IMR-90 (cell line): ENCODE measurements at regions not wholly inside any gene's neighbourhood (a gene's known extent, or its start where the extent isn't known, plus 50 kb on each side); places are given as distances from the start of the nearest gene placed in this dataset.
A peak's percentile ranks its signal among the peaks of the same experiment; 100 is the strongest.
"Not testable (repeated sequence)": the region's sequence is repeated elsewhere in the genome, so short reads cannot be mapped to it uniquely, and the experiment has no call there.

Source experiments
- NFE2L2 ChIP-seq: fragments of 150-350 bp; IDR thresholded peaks from 2 replicates; pipeline ENCODE4 v1.6.1; 2016; ENCODE audit warnings: low read depth, mild to moderate bottlenecking, low read length
- TF ChIP-seq, protein P1 (sequence below): conservative IDR thresholded peaks from 2 replicates; pipeline ENCODE4 v1.5.1; 2012; ENCODE audit warnings: mild to moderate bottlenecking, low read depth, low read length, improper control_type of control experiment

DNA sequence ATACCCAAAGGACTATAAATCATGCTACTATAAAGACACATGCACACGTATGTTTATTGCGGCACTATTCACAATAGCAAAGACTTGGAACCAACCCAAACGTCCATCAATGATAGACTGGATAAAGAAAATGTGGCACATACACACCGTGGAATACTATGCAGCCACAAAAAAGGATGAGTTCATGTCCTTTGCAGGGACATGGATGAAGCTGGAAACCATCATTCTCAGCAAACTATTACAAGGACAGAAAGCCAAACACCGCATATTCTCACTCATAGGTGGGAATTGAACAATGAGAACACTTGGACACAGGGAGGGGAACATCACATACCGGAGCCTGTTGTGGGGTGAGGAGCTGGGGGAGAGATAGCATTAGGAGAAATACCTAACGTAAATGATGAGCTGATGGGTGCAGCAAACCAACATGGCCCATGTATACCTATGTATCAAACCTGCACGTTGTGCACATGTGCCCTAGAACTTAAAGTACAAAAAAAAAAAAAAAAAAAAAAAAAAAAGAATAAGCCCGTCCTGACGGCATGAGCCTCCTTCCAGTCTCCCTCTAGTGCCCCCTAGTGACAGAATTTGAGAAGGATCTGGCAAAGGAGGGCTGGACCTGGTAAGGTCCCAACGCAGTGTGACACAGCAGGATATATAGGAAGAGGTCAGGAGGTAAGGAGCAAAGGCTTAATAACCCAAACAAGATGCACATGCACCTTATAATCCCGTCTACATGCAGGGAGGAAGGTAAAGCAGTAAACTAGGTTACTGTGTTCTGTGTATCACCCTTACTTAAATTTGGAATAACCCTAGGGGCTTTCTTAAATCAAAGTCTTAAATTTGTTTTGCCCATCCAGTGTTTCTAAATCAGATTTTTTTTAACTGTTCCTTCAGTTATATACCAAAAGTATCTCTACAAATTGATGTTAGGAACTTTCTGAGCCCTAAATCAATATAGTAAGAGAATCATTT lies 214.8 kb downstream of the UNC5CL start:
- TF ChIP-seq, protein P1, sequence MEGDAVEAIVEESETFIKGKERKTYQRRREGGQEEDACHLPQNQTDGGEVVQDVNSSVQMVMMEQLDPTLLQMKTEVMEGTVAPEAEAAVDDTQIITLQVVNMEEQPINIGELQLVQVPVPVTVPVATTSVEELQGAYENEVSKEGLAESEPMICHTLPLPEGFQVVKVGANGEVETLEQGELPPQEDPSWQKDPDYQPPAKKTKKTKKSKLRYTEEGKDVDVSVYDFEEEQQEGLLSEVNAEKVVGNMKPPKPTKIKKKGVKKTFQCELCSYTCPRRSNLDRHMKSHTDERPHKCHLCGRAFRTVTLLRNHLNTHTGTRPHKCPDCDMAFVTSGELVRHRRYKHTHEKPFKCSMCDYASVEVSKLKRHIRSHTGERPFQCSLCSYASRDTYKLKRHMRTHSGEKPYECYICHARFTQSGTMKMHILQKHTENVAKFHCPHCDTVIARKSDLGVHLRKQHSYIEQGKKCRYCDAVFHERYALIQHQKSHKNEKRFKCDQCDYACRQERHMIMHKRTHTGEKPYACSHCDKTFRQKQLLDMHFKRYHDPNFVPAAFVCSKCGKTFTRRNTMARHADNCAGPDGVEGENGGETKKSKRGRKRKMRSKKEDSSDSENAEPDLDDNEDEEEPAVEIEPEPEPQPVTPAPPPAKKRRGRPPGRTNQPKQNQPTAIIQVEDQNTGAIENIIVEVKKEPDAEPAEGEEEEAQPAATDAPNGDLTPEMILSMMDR: peak; percentile 59
- TF ChIP-seq NFE2L2: not testable (repeated sequence)
